ENCODE measurements at regions not wholly inside any gene's neighbourhood (a gene's known extent, or its start where the extent isn't known, plus 50 kb on each side); places are given as distances from the start of the nearest gene placed in this dataset.

DNA sequence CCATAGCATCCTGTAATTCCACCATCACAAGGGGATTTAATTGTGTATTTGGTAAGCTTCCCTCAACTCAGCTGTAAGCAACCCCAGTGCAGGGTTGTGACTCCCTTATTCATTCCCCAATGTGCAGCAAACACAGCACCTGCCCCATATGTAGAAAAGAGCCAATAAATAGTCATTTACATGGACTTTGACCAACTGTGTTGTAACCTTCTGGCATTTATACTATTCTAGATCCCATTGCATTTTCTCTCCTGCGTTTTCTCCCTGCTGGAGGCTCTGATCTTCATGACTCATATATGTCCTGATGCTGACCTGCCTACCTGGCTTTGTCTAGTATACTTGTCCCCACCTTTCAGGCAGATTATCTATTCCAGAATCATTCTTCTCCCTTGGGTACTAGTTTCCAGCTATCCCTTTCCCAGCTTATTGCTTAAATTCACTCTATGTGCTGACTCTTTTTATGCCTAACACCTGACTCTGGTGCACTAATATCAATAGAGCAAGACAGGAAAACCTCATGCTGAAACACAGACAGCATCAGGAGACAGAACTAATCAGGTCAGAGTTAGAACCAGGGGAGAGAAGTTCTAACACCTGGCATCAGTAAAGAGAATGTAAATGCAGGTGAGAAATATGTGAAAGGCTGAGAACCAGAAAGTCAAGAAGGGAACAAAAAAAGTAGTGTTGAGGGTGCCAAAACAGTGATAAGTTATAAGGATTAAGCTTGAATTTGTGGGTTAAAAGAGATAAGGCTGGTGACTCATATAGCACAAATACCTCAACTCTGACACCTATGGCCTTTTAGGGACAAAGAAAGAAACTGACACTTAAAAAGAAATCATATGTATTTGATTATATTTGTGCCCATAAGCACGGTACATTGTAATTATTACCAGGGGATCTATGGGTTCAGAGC lies 402.7 kb downstream of the IPMK start:
- CTCF ChIA-PET, result interaction anchor here in 1 of 2 donors (0.6 kb wide), 1 partner anchor 510 kb away, joined by 3 read pairs; no protein-coding TSS in a partner anchor
- Histone ChIP-seq H3K4me1 (ENCODE audit: control insufficient read depth in 1 of 2, extremely low read depth in 1 of 2, insufficient read depth in 2 of 2, low read length in 2 of 2) (no peaks in the 10 kb centered on the region), H3K9me3 (no peaks in the 10 kb centered on the region), H3K27ac (ENCODE audit: low read length) (no peak overlapping the region), H3K36me3 (ENCODE audit: control insufficient read depth in 2 of 2, extremely low read depth in 1 of 2, insufficient read depth in 1 of 2, low read length in 1 of 2) (no peaks in the 10 kb centered on the region), H3K27me3 (replicated peaks in 1 of 2; ENCODE audit: control insufficient read depth in 2 of 2, extremely low read depth in 1 of 2, insufficient read depth in 2 of 2, low read length in 1 of 2) (no peaks in the 10 kb centered on the region), H3K4me3 (ENCODE audit: control insufficient read depth in 1 of 2, extremely low read depth in 1 of 2, low read length in 1 of 2) (no peak overlapping the region)
- Mint-ChIP-seq H3K36me3 (no peaks in the 10 kb centered on the region), H3K4me1 (no peaks in the 10 kb centered on the region), H3K27ac (no peak overlapping the region), H3K4me3 (no peak overlapping the region), H3K27me3 (no peaks in the 10 kb centered on the region), H3K9me3 (peaks cover 2 to 4% (median 4%) of the 10 kb centered on the region in 3 donors)
- WGBS (ENCODE audit: insufficient coverage), result 50% methylated on average over 1 of the region's 2 CpGs
- ATAC-seq (replicated peaks in 1 of 4), result no peak
- DNase-seq, result no peak
- POLR2A ChIA-PET, result no interaction called here

DNA sequence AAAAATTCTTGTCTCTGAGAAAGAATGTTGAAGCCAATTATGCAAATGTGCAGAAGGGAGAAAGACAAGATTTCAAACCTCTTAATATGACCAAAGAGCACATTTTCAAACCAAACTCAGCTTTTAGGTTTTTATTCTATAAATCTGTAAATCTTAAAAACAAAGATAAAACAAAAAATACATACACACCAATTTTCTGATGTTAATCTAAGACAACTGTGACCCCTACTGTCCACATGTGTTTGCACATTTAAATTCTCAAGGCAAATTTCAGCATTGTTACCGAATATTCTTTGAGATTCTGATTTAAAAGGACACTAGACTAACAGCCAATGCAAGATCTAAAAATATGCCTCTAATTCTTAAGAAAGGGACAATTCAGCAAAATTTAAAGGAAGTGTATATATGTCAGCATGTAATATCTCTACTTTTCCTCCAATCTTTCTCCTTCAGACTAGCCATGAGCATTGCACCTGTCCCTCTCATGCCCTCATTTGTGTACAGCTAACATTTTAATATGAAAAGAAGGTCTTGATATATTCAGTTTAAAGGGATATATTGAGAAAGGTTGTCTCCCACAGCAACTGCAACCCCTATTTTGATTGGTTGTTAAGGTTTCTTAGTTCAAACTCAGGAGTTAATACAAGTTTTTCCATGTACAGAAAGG lies 417.9 kb downstream of the IPMK start:
- CTCF ChIA-PET, result no interaction called here
- Histone ChIP-seq H3K4me1 (ENCODE audit: control insufficient read depth in 1 of 2, extremely low read depth in 1 of 2, insufficient read depth in 2 of 2, low read length in 2 of 2) (no peaks in the 10 kb centered on the region), H3K36me3 (ENCODE audit: control insufficient read depth in 2 of 2, extremely low read depth in 1 of 2, insufficient read depth in 1 of 2, low read length in 1 of 2) (no peaks in the 10 kb centered on the region), H3K9me3 (no peaks in the 10 kb centered on the region), H3K27me3 (replicated peaks in 1 of 2; ENCODE audit: control insufficient read depth in 2 of 2, extremely low read depth in 1 of 2, insufficient read depth in 2 of 2, low read length in 1 of 2) (no peaks in the 10 kb centered on the region), H3K27ac (ENCODE audit: low read length) (no peak overlapping the region), H3K4me3 (ENCODE audit: control insufficient read depth in 1 of 2, extremely low read depth in 1 of 2, low read length in 1 of 2) (no peak overlapping the region)
- POLR2A ChIA-PET, result interaction anchor here in 1 of 2 donors (0.6 kb wide), 1 partner anchor 9 kb away, joined by 5 read pairs; no protein-coding TSS in a partner anchor
- Mint-ChIP-seq H3K4me1 (no peaks in the 10 kb centered on the region), H3K27me3 (no peaks in the 10 kb centered on the region), H3K9me3 (peaks cover 0 to 3% (median 0%) of the 10 kb centered on the region in 3 donors), H3K36me3 (no peaks in the 10 kb centered on the region), H3K4me3 (no peak overlapping the region), H3K27ac (no peak overlapping the region)
- ATAC-seq (replicated peaks in 1 of 4) (no peak), DNase-seq (no peak)
- WGBS (ENCODE audit: insufficient coverage), result no CpG with 5 or more reads among the region's 1 CpG

DNA sequence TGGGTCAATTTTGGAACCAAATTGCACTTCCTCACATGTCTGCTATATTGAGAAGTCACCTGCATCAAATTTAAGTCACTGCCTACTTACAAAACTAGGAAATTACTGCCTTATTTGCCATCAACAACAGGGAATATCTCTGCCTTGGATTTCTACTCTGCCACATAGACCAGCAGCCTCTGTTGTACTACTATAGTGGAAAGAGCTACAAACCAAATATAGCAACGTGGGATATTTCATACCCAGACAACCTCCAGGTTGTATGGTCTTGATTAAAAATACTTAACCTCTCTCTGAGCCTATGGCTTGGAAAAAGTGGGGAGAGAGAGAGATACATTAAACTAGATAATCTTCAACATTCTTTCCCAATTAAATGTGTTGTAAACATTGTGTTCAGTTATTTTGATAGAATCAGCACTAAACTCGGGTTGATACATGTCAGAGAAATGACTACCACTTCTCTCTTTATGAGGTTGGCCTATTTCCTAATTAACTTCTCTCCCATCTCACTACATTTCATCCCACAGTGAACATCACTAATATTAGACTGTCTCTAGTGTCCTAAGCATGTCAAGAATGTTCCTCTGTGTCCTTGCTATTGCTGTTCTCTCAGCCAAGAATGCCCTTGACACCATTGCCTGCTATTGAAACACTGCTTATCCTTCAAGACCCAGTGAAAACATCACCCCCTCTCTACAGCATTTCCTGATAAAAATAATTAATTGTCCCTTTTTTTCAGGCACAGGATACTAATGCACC lies 421.2 kb downstream of the IPMK start:
- H3K27ac Mint-ChIP-seq, result no peak overlapping the region
- no peak for DNase-seq
- no peaks in the 10 kb centered on the region for H3K4me1 ChIP-seq (ENCODE audit: control insufficient read depth in 1 of 2, extremely low read depth in 1 of 2, insufficient read depth in 2 of 2, low read length in 2 of 2)
- no peak overlapping the region for H3K4me3 ChIP-seq (ENCODE audit: control insufficient read depth in 1 of 2, extremely low read depth in 1 of 2, low read length in 1 of 2)
- H3K27me3 Mint-ChIP-seq, result no peaks in the 10 kb centered on the region
- H3K36me3 ChIP-seq (ENCODE audit: control insufficient read depth in 2 of 2, extremely low read depth in 1 of 2, insufficient read depth in 1 of 2, low read length in 1 of 2), result no peaks in the 10 kb centered on the region
- no peak overlapping the region for H3K4me3 Mint-ChIP-seq
- ChIA-PET POLR2A (no interaction called here), CTCF (no interaction called here)
- WGBS (ENCODE audit: insufficient coverage), result 40% methylated on average over 1 of the region's 2 CpGs
- no peak overlapping the region for H3K27ac ChIP-seq (ENCODE audit: low read length)
- no peaks in the 10 kb centered on the region for H3K9me3 ChIP-seq
- H3K36me3 Mint-ChIP-seq, result no peaks in the 10 kb centered on the region
- ATAC-seq (replicated peaks in 1 of 4), result no peak
- no peaks in the 10 kb centered on the region for H3K4me1 Mint-ChIP-seq
- peaks cover 0 to 3% (median 0%) of the 10 kb centered on the region in 3 donors for H3K9me3 Mint-ChIP-seq
- H3K27me3 ChIP-seq (replicated peaks in 1 of 2; ENCODE audit: control insufficient read depth in 2 of 2, extremely low read depth in 1 of 2, insufficient read depth in 2 of 2, low read length in 1 of 2), result no peaks in the 10 kb centered on the region

DNA sequence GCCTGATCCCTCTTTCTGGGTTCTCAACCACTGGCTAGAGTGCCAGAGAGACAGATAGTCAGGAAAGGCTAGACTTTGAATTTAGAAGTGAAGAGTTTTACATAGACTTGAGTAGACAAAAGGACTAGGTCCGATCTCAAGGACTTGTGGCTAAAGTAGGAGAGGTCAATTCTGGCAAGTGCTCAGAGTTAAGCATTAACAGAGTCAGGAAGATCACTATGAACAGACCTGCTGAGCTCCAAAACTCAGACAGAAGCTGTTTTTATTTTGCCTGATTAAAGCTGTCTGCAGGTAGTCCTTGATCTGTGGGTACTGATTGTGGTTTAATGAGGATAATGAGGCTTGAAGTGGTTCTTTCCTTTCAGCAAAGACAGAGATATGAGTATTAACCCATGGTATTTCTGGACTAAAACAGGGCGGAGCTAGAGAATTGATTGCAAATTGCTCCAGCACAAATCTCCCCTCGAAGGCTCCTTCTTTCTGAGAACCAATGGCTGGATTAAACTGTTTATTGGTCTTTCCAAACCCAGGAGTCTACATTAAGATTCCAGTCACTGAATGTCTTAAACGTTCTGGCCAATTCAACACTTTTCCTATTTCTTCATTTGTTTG lies 423.2 kb downstream of the IPMK start:
- Mint-ChIP-seq H3K4me3 (no peak overlapping the region), H3K4me1 (no peaks in the 10 kb centered on the region), H3K36me3 (no peaks in the 10 kb centered on the region), H3K27ac (no peak overlapping the region), H3K27me3 (no peaks in the 10 kb centered on the region), H3K9me3 (peaks cover 8 to 16% (median 14%) of the 10 kb centered on the region in 3 donors)
- H3K27ac ChIP-seq (ENCODE audit: low read length), result no peak overlapping the region
- ATAC-seq (replicated peaks in 1 of 4), result no peak
- no peaks in the 10 kb centered on the region for H3K9me3 ChIP-seq
- CTCF ChIA-PET, result no interaction called here
- H3K4me3 ChIP-seq (ENCODE audit: control insufficient read depth in 1 of 2, extremely low read depth in 1 of 2, low read length in 1 of 2), result no peak overlapping the region
- no peaks in the 10 kb centered on the region for H3K36me3 ChIP-seq (ENCODE audit: control insufficient read depth in 2 of 2, extremely low read depth in 1 of 2, insufficient read depth in 1 of 2, low read length in 1 of 2)
- WGBS (ENCODE audit: insufficient coverage), result no CpG with 5 or more reads among the region's 4 CpGs
- POLR2A ChIA-PET, result no interaction called here
- no peaks in the 10 kb centered on the region for H3K27me3 ChIP-seq (replicated peaks in 1 of 2; ENCODE audit: control insufficient read depth in 2 of 2, extremely low read depth in 1 of 2, insufficient read depth in 2 of 2, low read length in 1 of 2)
- H3K4me1 ChIP-seq (ENCODE audit: control insufficient read depth in 1 of 2, extremely low read depth in 1 of 2, insufficient read depth in 2 of 2, low read length in 2 of 2), result no peaks in the 10 kb centered on the region
- DNase-seq, result no peak

DNA sequence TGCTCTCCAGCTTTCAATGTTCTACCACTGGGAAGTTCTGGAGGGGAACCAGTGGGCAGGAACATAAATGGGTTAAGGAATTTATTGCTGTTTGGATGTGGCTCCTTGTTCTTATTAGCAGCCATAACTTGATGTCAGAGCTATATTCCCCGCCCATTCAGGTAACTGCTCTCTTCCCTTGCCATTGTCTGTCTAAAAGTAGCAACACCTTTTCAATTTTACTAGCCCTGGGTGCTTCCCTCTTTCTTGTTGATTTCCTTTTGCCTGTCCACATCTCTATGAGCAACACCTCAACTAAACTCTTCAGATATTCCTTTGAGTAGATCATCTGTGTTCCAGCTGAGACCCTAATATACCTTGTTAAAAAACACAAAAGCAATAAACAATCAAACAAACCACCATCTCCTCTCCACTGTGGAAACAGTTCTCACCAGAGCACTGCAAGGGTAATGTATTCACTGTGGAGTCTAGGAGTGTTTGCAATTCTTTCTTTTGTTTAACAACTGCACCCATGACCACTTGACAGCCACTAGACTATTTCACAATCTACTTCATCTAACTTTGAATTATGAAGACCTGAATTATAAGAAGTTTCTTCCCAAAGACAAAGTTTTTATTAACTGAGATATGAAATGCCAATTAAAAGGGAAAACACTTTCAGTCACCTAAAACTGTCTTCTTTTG lies 436.7 kb downstream of the IPMK start:
- no peak for DNase-seq
- H3K9me3 Mint-ChIP-seq, result peaks cover 0 to 3% (median 0%) of the 10 kb centered on the region in 3 donors
- Histone ChIP-seq H3K36me3 (ENCODE audit: control insufficient read depth in 2 of 2, extremely low read depth in 1 of 2, insufficient read depth in 1 of 2, low read length in 1 of 2) (no peaks in the 10 kb centered on the region), H3K4me1 (ENCODE audit: control insufficient read depth in 1 of 2, extremely low read depth in 1 of 2, insufficient read depth in 2 of 2, low read length in 2 of 2) (no peaks in the 10 kb centered on the region), H3K27me3 (replicated peaks in 1 of 2; ENCODE audit: control insufficient read depth in 2 of 2, extremely low read depth in 1 of 2, insufficient read depth in 2 of 2, low read length in 1 of 2) (no peaks in the 10 kb centered on the region), H3K27ac (ENCODE audit: low read length) (no peak overlapping the region), H3K9me3 (no peaks in the 10 kb centered on the region), H3K4me3 (ENCODE audit: control insufficient read depth in 1 of 2, extremely low read depth in 1 of 2, low read length in 1 of 2) (no peak overlapping the region)
- H3K27me3 Mint-ChIP-seq, result no peaks in the 10 kb centered on the region
- no peak for ATAC-seq (replicated peaks in 1 of 4)
- ChIA-PET CTCF (no interaction called here), POLR2A (no interaction called here)
- no peaks in the 10 kb centered on the region for H3K36me3 Mint-ChIP-seq
- H3K4me1 Mint-ChIP-seq, result no peaks in the 10 kb centered on the region
- no peak overlapping the region for H3K4me3 Mint-ChIP-seq
- H3K27ac Mint-ChIP-seq, result no peak overlapping the region
- WGBS (ENCODE audit: insufficient coverage), result 50% methylated on average over 1 of the region's 1 CpG

DNA sequence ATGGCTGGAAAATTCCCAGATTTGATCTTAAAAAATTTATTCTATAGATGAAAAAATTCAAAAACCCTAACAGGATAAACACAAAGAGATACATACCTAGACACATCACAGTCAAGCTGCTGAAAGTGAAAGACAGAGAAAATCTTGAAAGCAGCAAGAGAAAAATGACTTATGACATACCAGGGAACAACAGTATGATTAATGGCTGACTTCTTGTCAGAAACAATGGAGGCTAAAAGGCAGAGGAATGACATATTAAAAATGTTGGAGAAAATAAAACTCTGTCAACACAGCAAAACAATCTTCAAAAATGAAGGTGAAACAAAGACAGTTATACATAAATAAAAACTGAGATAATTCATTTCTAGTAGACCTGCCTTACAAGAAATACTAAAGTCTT lies 442.7 kb downstream of the IPMK start:
- no peak overlapping the region for H3K27ac Mint-ChIP-seq
- H3K4me1 ChIP-seq (ENCODE audit: control insufficient read depth in 1 of 2, extremely low read depth in 1 of 2, insufficient read depth in 2 of 2, low read length in 2 of 2), result no peaks in the 10 kb centered on the region
- no peaks in the 10 kb centered on the region for H3K36me3 ChIP-seq (ENCODE audit: control insufficient read depth in 2 of 2, extremely low read depth in 1 of 2, insufficient read depth in 1 of 2, low read length in 1 of 2)
- ChIA-PET CTCF (no interaction called here), POLR2A (no interaction called here)
- H3K27me3 ChIP-seq (replicated peaks in 1 of 2; ENCODE audit: control insufficient read depth in 2 of 2, extremely low read depth in 1 of 2, insufficient read depth in 2 of 2, low read length in 1 of 2), result no peaks in the 10 kb centered on the region
- H3K27me3 Mint-ChIP-seq, result no peaks in the 10 kb centered on the region
- H3K36me3 Mint-ChIP-seq, result no peaks in the 10 kb centered on the region
- no peak overlapping the region for H3K27ac ChIP-seq (ENCODE audit: low read length)
- DNase-seq, result no peak
- H3K9me3 ChIP-seq, result no peaks in the 10 kb centered on the region
- no peak for ATAC-seq (replicated peaks in 1 of 4)
- H3K4me1 Mint-ChIP-seq, result no peaks in the 10 kb centered on the region
- H3K9me3 Mint-ChIP-seq, result peaks cover 0 to 11% (median 7%) of the 10 kb centered on the region in 3 donors
- H3K4me3 Mint-ChIP-seq, result no peak overlapping the region
- H3K4me3 ChIP-seq (ENCODE audit: control insufficient read depth in 1 of 2, extremely low read depth in 1 of 2, low read length in 1 of 2), result no peak overlapping the region

All from T-cell (primary cell).